ENCODE measurements at regions not wholly inside any gene's neighbourhood (a gene's known extent, or its start where the extent isn't known, plus 50 kb on each side); places are given as distances from the start of the nearest gene placed in this dataset.

DNA sequence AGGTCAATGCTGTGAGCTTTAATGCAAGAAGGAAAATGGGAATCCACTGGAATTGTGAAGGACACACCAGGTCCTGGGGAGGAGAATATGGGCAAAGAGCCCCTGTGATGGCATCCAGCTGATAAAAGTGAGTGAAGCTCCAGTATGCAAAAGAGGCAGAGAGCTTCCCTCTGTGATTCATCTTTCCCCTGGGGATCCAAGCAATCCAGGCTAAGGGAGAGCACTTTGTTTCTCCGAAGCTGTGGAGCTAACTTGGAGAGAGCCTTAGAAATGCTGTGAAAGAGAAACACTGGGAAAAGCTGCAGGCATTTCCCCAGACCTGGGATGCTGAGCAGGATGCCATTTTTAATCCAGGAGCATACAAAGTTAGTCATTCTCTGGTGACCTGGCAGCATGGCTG is 489.5 kb downstream of the SH2D4B start:
- TF ChIP-seq, protein P1, sequence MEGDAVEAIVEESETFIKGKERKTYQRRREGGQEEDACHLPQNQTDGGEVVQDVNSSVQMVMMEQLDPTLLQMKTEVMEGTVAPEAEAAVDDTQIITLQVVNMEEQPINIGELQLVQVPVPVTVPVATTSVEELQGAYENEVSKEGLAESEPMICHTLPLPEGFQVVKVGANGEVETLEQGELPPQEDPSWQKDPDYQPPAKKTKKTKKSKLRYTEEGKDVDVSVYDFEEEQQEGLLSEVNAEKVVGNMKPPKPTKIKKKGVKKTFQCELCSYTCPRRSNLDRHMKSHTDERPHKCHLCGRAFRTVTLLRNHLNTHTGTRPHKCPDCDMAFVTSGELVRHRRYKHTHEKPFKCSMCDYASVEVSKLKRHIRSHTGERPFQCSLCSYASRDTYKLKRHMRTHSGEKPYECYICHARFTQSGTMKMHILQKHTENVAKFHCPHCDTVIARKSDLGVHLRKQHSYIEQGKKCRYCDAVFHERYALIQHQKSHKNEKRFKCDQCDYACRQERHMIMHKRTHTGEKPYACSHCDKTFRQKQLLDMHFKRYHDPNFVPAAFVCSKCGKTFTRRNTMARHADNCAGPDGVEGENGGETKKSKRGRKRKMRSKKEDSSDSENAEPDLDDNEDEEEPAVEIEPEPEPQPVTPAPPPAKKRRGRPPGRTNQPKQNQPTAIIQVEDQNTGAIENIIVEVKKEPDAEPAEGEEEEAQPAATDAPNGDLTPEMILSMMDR (IDR thresholded peaks at IDR 0.05) = no peak
- TF ChIP-seq EP300 (IDR thresholded peaks at IDR 0.05) = no peak
- no peak for TF ChIP-seq POLR2A (IDR thresholded peaks at IDR 0.05)
